Activated T-helper 2 cell treated with anti-CD3 and anti-CD28 coated beads, Interferon-gamma antibody, Interleukin-2, Interleukin-4, amounts not matched to agents 10 μg/mL and 5 μg/mL and 100 μg/mL, durations not matched to agents 14 hours and 24 hours and 36 hours (primary cell): ENCODE measurements at regions not wholly inside any gene's neighbourhood (a gene's known extent, or its start where the extent isn't known, plus 50 kb on each side); places are given as distances from the start of the nearest gene placed in this dataset.
A peak's percentile ranks its signal among the peaks of the same experiment; 100 is the strongest.
"Not testable (repeated sequence)": the region's sequence is repeated elsewhere in the genome, so short reads cannot be mapped to it uniquely, and the experiment has no call there.

Source experiments
- DNase-seq: peaks from one replicate; pipeline ENCODE4 v3.0.0; 2021; ENCODE audit warnings: low spot score
- H3K27ac Mint-ChIP-seq: one replicate; pipeline ENCODE4 v1.8.0; 2021; ENCODE audit warnings: mixed read lengths
- H3K27me3 Mint-ChIP-seq: one replicate; pipeline ENCODE4 v1.8.0; 2021; ENCODE audit warnings: low read depth, mixed read lengths
- H3K36me3 Mint-ChIP-seq: one replicate; pipeline ENCODE4 v1.8.0; 2021; ENCODE audit warnings: low read depth, mixed read lengths
- H3K4me1 Mint-ChIP-seq: one replicate; pipeline ENCODE4 v1.8.0; 2021; ENCODE audit warnings: low read depth, mixed read lengths
- H3K4me3 Mint-ChIP-seq: one replicate; pipeline ENCODE4 v1.8.0; 2021; ENCODE audit warnings: low read depth, mild to moderate bottlenecking, moderate library complexity, mixed read lengths
- H3K9me3 Mint-ChIP-seq: one replicate; pipeline ENCODE4 v1.8.0; 2021; ENCODE audit warnings: mixed read lengths
- intact Hi-C: fragments of 100-400 bp; cut with micrococcal nuclease; formaldehyde crosslinking; loops from one replicate; pipeline ENCODE4 v1.15.1; 2023

DNA sequence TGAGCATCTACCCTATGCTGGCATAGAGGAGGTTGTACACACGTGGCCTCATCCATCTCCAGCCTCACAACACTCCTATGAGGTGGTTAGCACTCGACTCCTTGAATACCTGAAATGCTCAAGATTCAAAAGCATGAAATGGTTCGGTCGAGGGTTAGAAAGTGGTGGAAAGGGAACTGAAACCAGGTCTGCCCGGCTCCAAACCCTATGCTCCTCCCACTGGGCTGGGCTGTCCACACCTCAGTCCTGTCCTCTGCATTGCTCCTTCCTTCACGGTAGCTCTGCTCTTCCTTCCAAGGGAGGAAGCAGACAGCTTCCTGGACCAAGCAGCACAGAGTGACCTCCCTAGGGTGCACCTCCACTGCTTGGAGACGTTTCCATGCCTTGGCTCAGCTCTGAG lies 565.2 kb upstream of the ID2 start:
- Mint-ChIP-seq H3K36me3 (no peaks in the 10 kb centered on the region), H3K27me3 (no peaks in the 10 kb centered on the region), H3K9me3 (no peaks in the 10 kb centered on the region), H3K4me3 (no peak overlapping the region), H3K4me1 (peaks cover 25% of the 10 kb centered on the region), H3K27ac (no peak overlapping the region)
- DNase-seq = no peak
- intact Hi-C loops = no loop called here

GRCh38 chr2:8118940-8119781 lies 562.7 kb upstream of the ID2 start:
- H3K4me3 Mint-ChIP-seq = no peak overlapping the region
- DNase-seq = no peak
- H3K36me3 Mint-ChIP-seq = no peaks in the 10 kb centered on the region
- peak overlapping the region; percentile 72 for H3K27ac Mint-ChIP-seq
- no peaks in the 10 kb centered on the region for H3K27me3 Mint-ChIP-seq
- intact Hi-C loops = no loop called here
- H3K4me1 Mint-ChIP-seq = peaks cover 26% of the 10 kb centered on the region
- H3K9me3 Mint-ChIP-seq = no peaks in the 10 kb centered on the region

DNA sequence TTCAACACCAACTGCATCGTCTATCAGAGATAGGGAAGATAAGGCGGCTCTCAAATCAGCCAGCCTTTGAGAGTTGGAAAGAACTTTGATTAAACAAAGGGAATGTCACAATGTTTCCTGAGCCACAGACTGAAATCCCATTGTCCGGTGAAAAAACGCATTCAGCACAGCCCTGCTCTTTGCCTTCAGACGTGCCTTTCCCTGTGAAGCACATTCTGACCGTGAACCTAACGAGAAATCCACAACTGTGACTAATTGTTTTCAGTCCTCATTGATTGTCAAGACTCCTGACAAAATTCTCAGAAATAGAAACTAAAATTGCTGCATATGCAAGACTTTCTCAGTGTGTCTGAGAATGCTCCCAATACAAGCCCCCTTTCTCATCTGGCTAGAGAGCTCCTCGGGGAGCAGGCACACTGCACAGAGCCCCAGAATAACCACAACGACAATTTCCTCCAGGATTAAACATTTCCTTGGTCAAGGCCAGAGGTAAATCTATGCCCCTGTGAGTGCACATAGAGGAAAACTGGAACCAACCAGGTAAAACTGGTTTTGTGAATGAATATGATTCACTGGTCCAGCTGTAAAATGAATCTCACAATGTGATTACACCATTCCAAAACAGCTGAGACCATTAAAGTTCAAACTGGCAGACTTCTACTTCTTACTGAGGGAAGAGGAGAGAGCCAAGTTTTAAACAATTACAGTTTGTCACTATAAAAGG lies 561.9 kb upstream of the ID2 start:
- no peaks in the 10 kb centered on the region for H3K36me3 Mint-ChIP-seq
- intact Hi-C loops = no loop called here
- H3K27me3 Mint-ChIP-seq = no peaks in the 10 kb centered on the region
- no peaks in the 10 kb centered on the region for H3K9me3 Mint-ChIP-seq
- peaks cover 26% of the 10 kb centered on the region for H3K4me1 Mint-ChIP-seq
- H3K27ac Mint-ChIP-seq = peak overlapping the region; percentile 83
- H3K4me3 Mint-ChIP-seq = no peak overlapping the region
- no peak for DNase-seq

DNA sequence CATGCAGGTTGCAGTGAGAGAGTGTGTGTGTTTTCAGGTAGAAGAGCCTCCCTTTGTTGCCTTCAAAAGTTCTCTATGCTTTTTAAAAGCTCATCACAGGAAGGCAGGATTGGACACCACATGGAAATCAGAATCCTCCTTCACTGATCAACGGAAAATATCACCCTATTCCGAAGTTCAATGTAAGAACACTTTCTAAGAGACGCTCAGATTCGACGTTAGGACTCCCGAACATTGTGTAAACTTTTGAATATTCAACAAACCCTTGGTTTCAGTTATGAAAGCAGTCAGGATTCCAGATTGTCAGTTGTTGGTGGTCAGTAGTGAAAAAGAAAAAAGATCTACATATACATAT lies 561.4 kb upstream of the ID2 start:
- intact Hi-C loops = no loop called here
- Mint-ChIP-seq H3K9me3 (no peaks in the 10 kb centered on the region), H3K27me3 (no peaks in the 10 kb centered on the region), H3K4me3 (no peak overlapping the region), H3K36me3 (no peaks in the 10 kb centered on the region), H3K4me1 (peaks cover 26% of the 10 kb centered on the region), H3K27ac (no peak overlapping the region)
- DNase-seq = no peak

GRCh38 chr2:8121022-8121825 lies 560.6 kb upstream of the ID2 start:
- intact Hi-C loops = no loop called here

GRCh38 chr2:8121826-8122513 lies 559.9 kb upstream of the ID2 start:
- DNase-seq = no peak
- no peak overlapping the region for H3K4me3 Mint-ChIP-seq
- no peaks in the 10 kb centered on the region for H3K9me3 Mint-ChIP-seq
- H3K27ac Mint-ChIP-seq = no peak overlapping the region
- H3K36me3 Mint-ChIP-seq = no peaks in the 10 kb centered on the region
- H3K4me1 Mint-ChIP-seq = peaks cover 26% of the 10 kb centered on the region
- H3K27me3 Mint-ChIP-seq = no peaks in the 10 kb centered on the region
- intact Hi-C loops = no loop called here

More at GRCh38 chr2:8121022-8121825, 560.6 kb upstream of the ID2 start:
- Mint-ChIP-seq H3K4me3 (no peak overlapping the region), H3K27me3 (no peaks in the 10 kb centered on the region), H3K36me3 (no peaks in the 10 kb centered on the region), H3K27ac (no peak overlapping the region), H3K9me3 (no peaks in the 10 kb centered on the region), H3K4me1 (peaks cover 26% of the 10 kb centered on the region)
- DNase-seq = no peak

DNA sequence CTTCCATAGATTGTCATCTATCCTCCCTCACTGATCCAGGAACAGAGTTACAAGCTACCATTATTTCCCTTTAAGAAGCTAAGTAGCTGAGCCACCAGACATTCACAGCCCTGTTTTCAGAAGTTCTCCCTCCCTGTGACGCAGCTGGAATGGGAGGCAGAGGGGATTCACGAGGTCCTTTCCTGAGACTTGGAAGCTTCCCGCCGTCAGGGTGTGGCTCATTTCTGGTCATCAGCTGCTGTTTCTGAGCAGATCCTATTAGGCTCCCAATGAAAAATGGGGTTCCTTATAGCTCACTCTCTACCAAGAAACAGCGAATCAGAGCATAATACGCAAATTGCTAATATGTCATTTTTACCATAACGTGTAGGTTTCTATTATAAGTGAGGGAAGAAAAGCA lies 559.3 kb upstream of the ID2 start:
- H3K27me3 Mint-ChIP-seq = no peaks in the 10 kb centered on the region
- no peak for DNase-seq
- H3K36me3 Mint-ChIP-seq = no peaks in the 10 kb centered on the region
- intact Hi-C loops = no loop called here
- H3K4me3 Mint-ChIP-seq = no peak overlapping the region
- H3K27ac Mint-ChIP-seq = no peak overlapping the region
- no peaks in the 10 kb centered on the region for H3K9me3 Mint-ChIP-seq
- peaks cover 25% of the 10 kb centered on the region for H3K4me1 Mint-ChIP-seq

- Mint-ChIP-seq H3K27ac (no peak overlapping the region), H3K4me1 (peaks cover 22% of the 10 kb centered on the region), H3K4me3 (no peak overlapping the region), H3K9me3 (peaks cover 7% of the 10 kb centered on the region), H3K36me3 (peaks cover 3% of the 10 kb centered on the region), H3K27me3 (no peaks in the 10 kb centered on the region)
- intact Hi-C loops = no loop called here
- no peak for DNase-seq
Observed at GRCh38 chr2:8123464-8123863, 558.4 kb upstream of the ID2 start.

DNA sequence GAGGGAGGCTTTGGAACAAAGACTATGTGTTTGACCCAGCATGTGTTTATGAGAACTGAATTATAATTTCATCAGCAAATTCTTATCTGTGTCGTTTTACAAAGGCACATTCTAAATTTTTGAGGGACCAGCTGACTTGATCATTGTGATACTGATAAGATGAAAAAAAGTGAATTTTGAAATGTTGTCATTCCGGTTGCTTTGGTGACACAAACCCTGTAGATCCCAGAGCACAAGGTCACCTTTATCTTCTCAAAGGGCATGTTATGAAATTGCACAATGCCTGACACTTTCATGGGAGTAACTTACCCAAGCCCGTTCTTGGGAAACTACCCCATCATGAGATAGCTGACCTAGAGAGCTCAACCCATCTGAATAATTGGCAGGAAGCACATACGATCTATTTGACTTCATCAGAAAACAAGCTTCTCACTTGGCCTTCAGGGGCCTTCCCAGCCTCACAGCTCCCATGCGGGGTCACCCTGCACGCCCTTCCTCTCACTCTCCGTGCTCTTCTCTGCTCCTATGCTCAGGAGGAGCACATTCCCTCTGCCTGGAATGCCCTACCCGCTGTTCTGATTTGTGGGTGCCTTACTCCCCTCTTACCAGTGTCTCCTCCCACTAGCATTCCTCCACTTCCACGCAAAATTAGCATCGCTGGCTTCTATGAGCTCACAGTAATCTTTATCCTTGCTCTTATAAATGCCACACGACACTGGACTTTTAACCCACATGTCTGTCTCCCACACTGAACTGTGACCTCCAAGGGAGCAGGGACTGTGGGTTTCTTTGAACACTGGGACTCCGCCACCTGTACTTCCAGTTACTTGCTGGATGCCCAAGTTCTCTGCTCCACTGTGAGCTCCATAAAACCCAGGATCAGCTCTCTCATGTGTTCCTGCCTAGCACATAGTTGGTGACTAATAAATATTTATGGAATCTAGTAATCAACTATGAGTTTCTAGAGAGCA lies 555.8 kb upstream of the ID2 start:
- Mint-ChIP-seq H3K27me3 (no peaks in the 10 kb centered on the region), H3K4me1 (peaks cover 2% of the 10 kb centered on the region), H3K9me3 (peaks cover 13% of the 10 kb centered on the region), H3K4me3 (no peak overlapping the region), H3K27ac (no peak overlapping the region), H3K36me3 (peaks cover 6% of the 10 kb centered on the region)
- no peak for DNase-seq
- intact Hi-C loops = no loop called here

DNA sequence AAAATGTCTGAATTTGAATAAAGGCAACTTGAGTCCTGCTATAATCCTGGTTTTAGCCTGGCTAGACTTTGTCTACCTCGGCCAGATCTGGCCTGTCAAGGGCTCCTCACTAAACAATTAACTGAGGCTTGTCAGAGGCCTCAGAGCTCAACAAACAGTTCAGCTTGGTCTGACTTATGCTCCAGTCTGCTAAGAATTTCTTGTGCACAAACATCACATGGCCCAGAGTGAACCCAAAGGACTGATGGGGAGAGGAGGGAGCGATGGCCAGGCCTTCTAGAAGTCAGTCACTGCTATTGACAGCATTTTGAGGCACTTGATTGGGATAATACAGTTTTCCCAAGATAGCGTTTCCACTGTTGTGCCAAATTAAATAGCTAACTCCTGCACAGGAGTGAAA lies 555.1 kb upstream of the ID2 start:
- H3K27ac Mint-ChIP-seq = no peak overlapping the region
- peaks cover 2% of the 10 kb centered on the region for H3K4me1 Mint-ChIP-seq
- no peak for DNase-seq
- H3K27me3 Mint-ChIP-seq = no peaks in the 10 kb centered on the region
- no peak overlapping the region for H3K4me3 Mint-ChIP-seq
- peaks cover 13% of the 10 kb centered on the region for H3K9me3 Mint-ChIP-seq
- intact Hi-C loops = no loop called here
- peaks cover 6% of the 10 kb centered on the region for H3K36me3 Mint-ChIP-seq

- intact Hi-C loops, H3K27ac Mint-ChIP-seq, H3K36me3 Mint-ChIP-seq, DNase-seq, H3K4me3 Mint-ChIP-seq, H3K27me3 Mint-ChIP-seq, H3K4me1 Mint-ChIP-seq: not testable (repeated sequence)
- peaks cover 13% of the 10 kb centered on the region for H3K9me3 Mint-ChIP-seq
Observed at GRCh38 chr2:8131423-8131822, 550.4 kb upstream of the ID2 start.
